ENCODE measurements at regions not wholly inside any gene's neighbourhood (a gene's known extent, or its start where the extent isn't known, plus 50 kb on each side); places are given as distances from the start of the nearest gene placed in this dataset.

GRCh38 chr18:59075923-59076322 is 63.8 kb upstream of the SEC11C start:
- TF ChIP-seq TAF1 (IDR thresholded peaks at IDR 0.05; ENCODE audit: low read depth, low read length): no peak
- TF ChIP-seq POLR2A (IDR thresholded peaks at IDR 0.05; ENCODE audit: low read depth, low read length): no peak
